A549 (cell line): ENCODE measurements at regions not wholly inside any gene's neighbourhood (a gene's known extent, or its start where the extent isn't known, plus 50 kb on each side); places are given as distances from the start of the nearest gene placed in this dataset.

Source experiments
- ATAC-seq, 2 experiments: fragments of 200-7000 bp in 1 of 2; fragments of >200 bp in 1 of 2; cut with Nextera tagmentation in 1 of 2; cut with Tn5 transposase in 1 of 2; 3 replicates each; pipeline versions ENCODE4 v1.8.0 to v1.9.1; 2018 to 2020; ENCODE audit warnings: mild to moderate bottlenecking in 1 of 2, moderate library complexity in 1 of 2
- CTCF ChIA-PET: fragments of 300-600 bp; sonication (Branson Sonifier 250); formaldehyde crosslinking; extraction: SDS; loops from one replicate; lab custom pipeline; 2021; ENCODE audit warnings: antibody characterized with exemption, inconsistent platforms; lab: Yijun Ruan, JAX
- POLR2A ChIA-PET: fragments of 350-600 bp; formaldehyde crosslinking; extraction: SDS; loops from one replicate; lab custom pipeline; 2021; ENCODE audit warnings: antibody characterized with exemption, inconsistent platforms; lab: Yijun Ruan, JAX
- DNase-seq, 2 experiments: peaks; one replicate each; pipeline versions ENCODE4 v3.0.0 to v3.0.0-alpha.2; 2011 to 2016; ENCODE audit warnings: low read depth in 1 of 2, low spot score in 1 of 2
- FAIRE-seq: peaks from 2 replicates; lab custom pipeline; 2011; peaks lifted over from hg19 to GRCh38; lab: Jason Lieb, UNC
- H3K27ac ChIP-seq, 2 experiments: fragments of >200 bp; sonication (Bioruptor Twin); formaldehyde crosslinking; 3 replicates each; pipeline ENCODE4 v1.5.1; 2016 to 2017
- H3K4me1 ChIP-seq: fragments of >200 bp; sonication (Bioruptor Twin); formaldehyde crosslinking; 3 replicates; pipeline ENCODE4 v1.6.1; 2016
- H3K4me2 ChIP-seq: fragments of >200 bp; sonication (Bioruptor Twin); formaldehyde crosslinking; 3 replicates; pipeline ENCODE4 v1.6.1; 2016
- H3K4me3 ChIP-seq: fragments of >200 bp; sonication (Bioruptor Twin); formaldehyde crosslinking; 3 replicates; pipeline ENCODE4 v1.5.1; 2016
- H3K9me3 ChIP-seq: fragments of >200 bp; sonication (Bioruptor Twin); formaldehyde crosslinking; 3 replicates; pipeline ENCODE4 v1.6.1; 2016
- BHLHE40 ChIP-seq: IDR thresholded peaks from 2 replicates; pipeline ENCODE4 v1.6.1; 2012; ENCODE audit warnings: low read depth, low read length, inconsistent platforms
- CBX2 ChIP-seq: fragments of 200-600 bp; sonication (generic); IDR thresholded peaks from 2 replicates; pipeline ENCODE4 v1.6.1; 2016; ENCODE audit warnings: low read depth, mild to moderate bottlenecking, borderline replicate concordance
- CEBPB ChIP-seq, 2 experiments: fragments of >200 bp in 1 of 2; sonication (Bioruptor Twin) in 1 of 2; formaldehyde crosslinking in 1 of 2; IDR thresholded peaks; 2 replicates each; pipeline ENCODE4 v1.6.1; 2012 to 2016
- CHD2 ChIP-seq: fragments of 150-350 bp; IDR thresholded peaks from 2 replicates; pipeline ENCODE4 v1.6.1; 2014; ENCODE audit warnings: low read length; ENCODE audit not compliant: partially characterized antibody
- CHD4 ChIP-seq: fragments of 200-600 bp; sonication (generic); IDR thresholded peaks from 2 replicates; pipeline ENCODE4 v1.6.1; 2016; ENCODE audit warnings: antibody characterized with exemption, mild to moderate bottlenecking, borderline replicate concordance
- EHMT2 ChIP-seq: fragments of 200-600 bp; sonication (generic); IDR thresholded peaks from 2 replicates; pipeline ENCODE4 v1.6.1; 2016; ENCODE audit warnings: antibody characterized with exemption, low read depth, mild to moderate bottlenecking, moderate library complexity
- ESRRA ChIP-seq: fragments of 150-350 bp; IDR thresholded peaks from 2 replicates; pipeline ENCODE4 v1.6.1; 2014; ENCODE audit warnings: mild to moderate bottlenecking, low read length, borderline replicate concordance
- FOSB ChIP-seq: fragments of 250-450 bp; sonication (Bioruptor Pico); IDR thresholded peaks from 2 replicates; pipeline ENCODE4 v1.5.0; 2020; ENCODE audit warnings: mild to moderate bottlenecking, moderate library complexity
- GATA3 ChIP-seq: IDR thresholded peaks from 2 replicates; pipeline ENCODE4 v1.6.1; 2012; ENCODE audit warnings: borderline replicate concordance
- HEYL ChIP-seq: fragments of 250-450 bp; sonication (Bioruptor Pico); IDR thresholded peaks from 2 replicates; pipeline ENCODE4 v1.8.0; 2021; ENCODE audit warnings: mild to moderate bottlenecking, moderate library complexity
- MAZ ChIP-seq: fragments of 150-350 bp; IDR thresholded peaks from 2 replicates; pipeline ENCODE4 v1.6.1; 2014; ENCODE audit warnings: antibody characterized with exemption, low read depth, low read length, borderline replicate concordance
- MYC ChIP-seq: IDR thresholded peaks from 2 replicates; pipeline ENCODE4 v1.6.1; 2012; ENCODE audit warnings: mild to moderate bottlenecking, inconsistent platforms, low read length, improper control_type of control experiment, borderline replicate concordance
- NFE2L2 ChIP-seq: fragments of 150-350 bp; conservative IDR thresholded peaks from 2 replicates; pipeline ENCODE4 v1.6.1; 2014; ENCODE audit warnings: low read length
- NPAS2 ChIP-seq: fragments of 250-450 bp; sonication (Bioruptor Pico); IDR thresholded peaks from 2 replicates; pipeline ENCODE4 v1.8.0; 2022; ENCODE audit warnings: mild to moderate bottlenecking, moderate library complexity, borderline replicate concordance
- POLR2AphosphoS2 ChIP-seq: conservative IDR thresholded peaks from 2 replicates; pipeline ENCODE4 v1.6.1; 2012; ENCODE audit warnings: low read length, improper control_type of control experiment, inconsistent platforms
- RCOR1 ChIP-seq: fragments of 150-350 bp; IDR thresholded peaks from 2 replicates; pipeline ENCODE4 v1.6.1; 2014; ENCODE audit warnings: antibody characterized with exemption, low read length, low read depth
- TP53 ChIP-seq: fragments of 250-450 bp; sonication (Bioruptor Pico); IDR thresholded peaks from 2 replicates; pipeline ENCODE4 v1.5.0; 2021; ENCODE audit warnings: mild to moderate bottlenecking, moderate library complexity
- ZC3H11A ChIP-seq: fragments of 450-650 bp; IDR thresholded peaks from 2 replicates; pipeline ENCODE4 v1.6.1; 2014; ENCODE audit warnings: antibody characterized with exemption, mild to moderate bottlenecking
- ZSCAN20 ChIP-seq: fragments of 250-450 bp; sonication (Bioruptor Pico); IDR thresholded peaks from 2 replicates; pipeline ENCODE4 v1.8.0; 2022; ENCODE audit warnings: mild to moderate bottlenecking, moderate library complexity
- WGBS: methylation state at CpG from one replicate; pipeline ENCODE4 v1.1.6; 2017; ENCODE audit errors: missing lambda C conversion rate; 5-methylcytosine and 5-hydroxymethylcytosine counted together
- TF ChIP-seq, protein P1 (sequence below): fragments of >200 bp; sonication (Bioruptor Twin); formaldehyde crosslinking; IDR thresholded peaks from 2 replicates; pipeline ENCODE4 v1.6.1; 2016
- TF ChIP-seq, protein P2 (sequence below): fragments of 450-650 bp; IDR thresholded peaks from 2 replicates; pipeline ENCODE4 v1.6.1; 2014; ENCODE audit warnings: antibody characterized with exemption
- TF ChIP-seq, protein P3 (sequence below): IDR thresholded peaks from 2 replicates; pipeline ENCODE4 v1.6.1; 2012
- TF ChIP-seq, protein P4 (sequence below): IDR thresholded peaks from 2 replicates; pipeline ENCODE4 v1.6.1; 2012
- TF ChIP-seq, protein P5 (sequence below): IDR thresholded peaks from 2 replicates; pipeline ENCODE4 v1.6.1; 2012; ENCODE audit warnings: low read depth, borderline replicate concordance
- TF ChIP-seq, protein P6 (sequence below): fragments of 200-600 bp; sonication (generic); IDR thresholded peaks from 2 replicates; pipeline ENCODE4 v1.6.1; 2016; ENCODE audit warnings: antibody characterized with exemption, mild to moderate bottlenecking, moderate library complexity

DNA sequence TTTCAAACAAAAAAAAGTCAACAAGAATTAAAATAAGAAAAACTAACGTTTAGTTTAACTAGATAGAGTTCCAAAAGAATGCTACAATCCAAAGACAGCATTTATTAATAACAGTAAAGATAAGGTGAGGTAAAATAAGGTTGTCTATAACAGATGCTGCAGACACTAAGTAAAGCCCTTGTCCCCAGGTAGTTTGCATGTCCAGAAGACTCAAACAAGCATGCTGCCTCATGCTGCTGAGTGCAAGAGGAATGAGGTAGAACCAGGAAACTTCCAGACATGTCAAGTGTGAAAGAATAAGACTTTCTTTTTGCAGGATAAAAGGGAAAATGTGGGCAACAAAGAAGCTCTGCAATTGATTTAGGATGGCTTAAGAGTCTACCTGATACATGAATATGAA, 439.2 kb downstream of the PLOD2 start:
- no peak overlapping the region for H3K4me3 ChIP-seq
- TF ChIP-seq CBX2, result no peak
- no peak for TF ChIP-seq MAZ
- no peak for TF ChIP-seq EHMT2
- TF ChIP-seq NPAS2 (CRISPR knock-in tag), result no peak
- TF ChIP-seq, protein P1, sequence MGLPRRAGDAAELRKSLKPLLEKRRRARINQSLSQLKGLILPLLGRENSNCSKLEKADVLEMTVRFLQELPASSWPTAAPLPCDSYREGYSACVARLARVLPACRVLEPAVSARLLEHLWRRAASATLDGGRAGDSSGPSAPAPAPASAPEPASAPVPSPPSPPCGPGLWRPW, result no peak
- H3K4me1 ChIP-seq, result no peaks in the 10 kb centered on the region
- H3K27ac ChIP-seq, result no peak overlapping the region
- FAIRE-seq, result no peak
- ChIA-PET CTCF (no interaction called here), POLR2A (no interaction called here)
- H3K9me3 ChIP-seq, result no peaks in the 10 kb centered on the region
- 16% methylated on average over 1 of the region's 1 CpG for WGBS
- no peak for ATAC-seq
- DNase-seq, result no peak
- H3K4me2 ChIP-seq, result no peak overlapping the region

DNA sequence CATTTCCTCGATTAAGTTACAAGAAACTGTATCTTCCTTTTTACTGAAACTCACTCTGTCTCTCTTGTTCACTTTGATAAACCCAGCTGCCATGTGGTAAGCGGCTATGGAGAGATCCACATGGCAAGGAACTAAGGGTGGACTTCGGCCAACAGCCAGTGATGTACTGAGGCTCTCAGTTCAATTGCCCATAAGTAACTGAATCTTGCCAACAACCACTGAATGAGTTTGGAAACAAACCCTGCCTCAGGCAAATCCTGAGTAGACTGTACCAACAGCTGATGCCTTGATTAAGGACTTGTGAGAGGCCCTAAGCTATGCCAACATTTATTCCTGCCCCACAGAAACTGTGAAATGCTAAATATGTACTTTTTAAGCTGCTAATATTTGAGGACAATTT, 433.5 kb downstream of the PLOD2 start:
- ATAC-seq, result no peak
- WGBS, result 39% methylated on average over 3 of the region's 3 CpGs
- Histone ChIP-seq H3K4me2 (no peak overlapping the region), H3K4me3 (no peak overlapping the region), H3K9me3 (no peaks in the 10 kb centered on the region), H3K27ac (no peak overlapping the region), H3K4me1 (no peaks in the 10 kb centered on the region)
- TF ChIP-seq CHD4 (no peak), NFE2L2 (no peak), GATA3 (no peak), MYC (no peak), CBX2 (no peak), RCOR1 (no peak), HEYL (CRISPR knock-in tag) (no peak), FOSB (no peak), CEBPB (IDR thresholded peaks at IDR 0.05) (no peak), CHD2 (no peak), POLR2AphosphoS2 (no peak), EHMT2 (no peak), ZSCAN20 (CRISPR knock-in tag) (no peak), BHLHE40 (no peak)
- TF ChIP-seq, protein P1, result no peak
- TF ChIP-seq, protein P2, sequence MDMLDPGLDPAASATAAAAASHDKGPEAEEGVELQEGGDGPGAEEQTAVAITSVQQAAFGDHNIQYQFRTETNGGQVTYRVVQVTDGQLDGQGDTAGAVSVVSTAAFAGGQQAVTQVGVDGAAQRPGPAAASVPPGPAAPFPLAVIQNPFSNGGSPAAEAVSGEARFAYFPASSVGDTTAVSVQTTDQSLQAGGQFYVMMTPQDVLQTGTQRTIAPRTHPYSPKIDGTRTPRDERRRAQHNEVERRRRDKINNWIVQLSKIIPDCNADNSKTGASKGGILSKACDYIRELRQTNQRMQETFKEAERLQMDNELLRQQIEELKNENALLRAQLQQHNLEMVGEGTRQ, result no peak
- TF ChIP-seq, protein P3, sequence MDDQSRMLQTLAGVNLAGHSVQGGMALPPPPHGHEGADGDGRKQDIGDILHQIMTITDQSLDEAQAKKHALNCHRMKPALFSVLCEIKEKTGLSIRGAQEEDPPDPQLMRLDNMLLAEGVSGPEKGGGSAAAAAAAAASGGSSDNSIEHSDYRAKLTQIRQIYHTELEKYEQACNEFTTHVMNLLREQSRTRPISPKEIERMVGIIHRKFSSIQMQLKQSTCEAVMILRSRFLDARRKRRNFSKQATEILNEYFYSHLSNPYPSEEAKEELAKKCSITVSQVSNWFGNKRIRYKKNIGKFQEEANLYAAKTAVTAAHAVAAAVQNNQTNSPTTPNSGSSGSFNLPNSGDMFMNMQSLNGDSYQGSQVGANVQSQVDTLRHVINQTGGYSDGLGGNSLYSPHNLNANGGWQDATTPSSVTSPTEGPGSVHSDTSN, result no peak
- TF ChIP-seq, protein P4, sequence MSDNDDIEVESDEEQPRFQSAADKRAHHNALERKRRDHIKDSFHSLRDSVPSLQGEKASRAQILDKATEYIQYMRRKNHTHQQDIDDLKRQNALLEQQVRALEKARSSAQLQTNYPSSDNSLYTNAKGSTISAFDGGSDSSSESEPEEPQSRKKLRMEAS, result no peak
- ChIA-PET CTCF (no interaction called here), POLR2A (no interaction called here)
- no peak for DNase-seq
- no peak for FAIRE-seq

DNA sequence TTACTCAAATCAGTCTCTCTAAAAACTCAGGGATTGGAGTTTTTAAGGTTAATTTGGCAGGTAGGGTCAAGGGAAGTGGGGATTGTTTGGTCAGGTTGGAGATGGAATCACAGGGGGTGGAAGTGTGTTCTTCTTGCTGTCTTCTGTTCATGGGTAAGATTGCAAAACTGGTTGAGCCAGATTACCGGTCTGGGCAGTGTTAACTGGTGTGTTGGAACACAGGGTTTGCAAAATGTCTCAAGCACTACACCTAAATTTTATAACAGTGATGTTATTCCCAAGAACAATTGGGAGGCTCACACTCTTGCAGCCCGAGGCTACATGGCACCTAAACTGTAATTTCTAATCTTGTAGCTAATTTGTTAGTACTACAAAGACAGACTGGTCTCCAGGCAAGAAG, 425.4 kb downstream of the PLOD2 start:
- WGBS, result 8% methylated on average over 2 of the region's 2 CpGs
- Histone ChIP-seq H3K9me3 (no peaks in the 10 kb centered on the region), H3K4me1 (no peaks in the 10 kb centered on the region), H3K4me2 (no peak overlapping the region), H3K27ac (no peak overlapping the region)
- TF ChIP-seq MYC, result no peak
- no peak for TF ChIP-seq CEBPB (IDR thresholded peaks at IDR 0.05)
- TF ChIP-seq EHMT2, result no peak
- no peak for TF ChIP-seq ESRRA
- TF ChIP-seq, protein P5, sequence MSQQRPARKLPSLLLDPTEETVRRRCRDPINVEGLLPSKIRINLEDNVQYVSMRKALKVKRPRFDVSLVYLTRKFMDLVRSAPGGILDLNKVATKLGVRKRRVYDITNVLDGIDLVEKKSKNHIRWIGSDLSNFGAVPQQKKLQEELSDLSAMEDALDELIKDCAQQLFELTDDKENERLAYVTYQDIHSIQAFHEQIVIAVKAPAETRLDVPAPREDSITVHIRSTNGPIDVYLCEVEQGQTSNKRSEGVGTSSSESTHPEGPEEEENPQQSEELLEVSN, result no peak
- TF ChIP-seq MAZ, result no peak
- no peak for TF ChIP-seq FOSB
- TF ChIP-seq TP53 (CRISPR knock-in tag), result no peak
- TF ChIP-seq ZC3H11A, result no peak
- TF ChIP-seq, protein P4, result no peak
- TF ChIP-seq, protein P6, sequence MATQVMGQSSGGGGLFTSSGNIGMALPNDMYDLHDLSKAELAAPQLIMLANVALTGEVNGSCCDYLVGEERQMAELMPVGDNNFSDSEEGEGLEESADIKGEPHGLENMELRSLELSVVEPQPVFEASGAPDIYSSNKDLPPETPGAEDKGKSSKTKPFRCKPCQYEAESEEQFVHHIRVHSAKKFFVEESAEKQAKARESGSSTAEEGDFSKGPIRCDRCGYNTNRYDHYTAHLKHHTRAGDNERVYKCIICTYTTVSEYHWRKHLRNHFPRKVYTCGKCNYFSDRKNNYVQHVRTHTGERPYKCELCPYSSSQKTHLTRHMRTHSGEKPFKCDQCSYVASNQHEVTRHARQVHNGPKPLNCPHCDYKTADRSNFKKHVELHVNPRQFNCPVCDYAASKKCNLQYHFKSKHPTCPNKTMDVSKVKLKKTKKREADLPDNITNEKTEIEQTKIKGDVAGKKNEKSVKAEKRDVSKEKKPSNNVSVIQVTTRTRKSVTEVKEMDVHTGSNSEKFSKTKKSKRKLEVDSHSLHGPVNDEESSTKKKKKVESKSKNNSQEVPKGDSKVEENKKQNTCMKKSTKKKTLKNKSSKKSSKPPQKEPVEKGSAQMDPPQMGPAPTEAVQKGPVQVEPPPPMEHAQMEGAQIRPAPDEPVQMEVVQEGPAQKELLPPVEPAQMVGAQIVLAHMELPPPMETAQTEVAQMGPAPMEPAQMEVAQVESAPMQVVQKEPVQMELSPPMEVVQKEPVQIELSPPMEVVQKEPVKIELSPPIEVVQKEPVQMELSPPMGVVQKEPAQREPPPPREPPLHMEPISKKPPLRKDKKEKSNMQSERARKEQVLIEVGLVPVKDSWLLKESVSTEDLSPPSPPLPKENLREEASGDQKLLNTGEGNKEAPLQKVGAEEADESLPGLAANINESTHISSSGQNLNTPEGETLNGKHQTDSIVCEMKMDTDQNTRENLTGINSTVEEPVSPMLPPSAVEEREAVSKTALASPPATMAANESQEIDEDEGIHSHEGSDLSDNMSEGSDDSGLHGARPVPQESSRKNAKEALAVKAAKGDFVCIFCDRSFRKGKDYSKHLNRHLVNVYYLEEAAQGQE, result no peak
- TF ChIP-seq, all 56 proteins: peak for 0
- FAIRE-seq (no peak), ATAC-seq (no peak), DNase-seq (no peak)
- POLR2A ChIA-PET, result no interaction called here
- H3K4me3 ChIP-seq, result no peak overlapping the region
- CTCF ChIA-PET, result no interaction called here
